NCI-H526 treated with DMSO at 0.1 percent for 48 hours (cell line): ENCODE measurements at regions not wholly inside any gene's neighbourhood (a gene's known extent, or its start where the extent isn't known, plus 50 kb on each side); places are given as distances from the start of the nearest gene placed in this dataset.

Experiments
- DNase-seq: peaks from one replicate; lab custom pipeline; 2025; lab: John Stamatoyannopoulos, UW

- DNase-seq: no peak
Measured at GRCh38 chr2:234438305-234438977, 58.4 kb downstream of the ARL4C start.

GRCh38 chr2:234437642-234438304, 59.1 kb downstream of the ARL4C start:
- no peak for DNase-seq

- no peak for DNase-seq
Measured at GRCh38 chr2:234436482-234436837, 60.4 kb downstream of the ARL4C start.

- DNase-seq: no peak
Measured at GRCh38 chr2:234435836-234436481, 60.9 kb downstream of the ARL4C start.

GRCh38 chr2:234433201-234433600, 63.7 kb downstream of the ARL4C start:
- DNase-seq: no peak

GRCh38 chr2:234430871-234431270, 66.0 kb downstream of the ARL4C start:
- DNase-seq: no peak

GRCh38 chr2:234429265-234429664, 67.6 kb downstream of the ARL4C start:
- DNase-seq: no peak

GRCh38 chr2:234427081-234428061, 69.5 kb downstream of the ARL4C start:
- no peak for DNase-seq

- DNase-seq: no peak
Measured at GRCh38 chr2:234426616-234427015, 70.3 kb downstream of the ARL4C start.

GRCh38 chr2:234425639-234426603, 71.0 kb downstream of the ARL4C start:
- DNase-seq: no peak

GRCh38 chr2:234423884-234424283, 73.0 kb downstream of the ARL4C start:
- DNase-seq: no peak

- DNase-seq: no peak
Measured at GRCh38 chr2:234422981-234423431, 73.9 kb downstream of the ARL4C start.

GRCh38 chr2:234422273-234422732, 74.6 kb downstream of the ARL4C start:
- DNase-seq: no peak

- DNase-seq: no peak
Measured at GRCh38 chr2:234420408-234420807, 76.5 kb downstream of the ARL4C start.

GRCh38 chr2:234419726-234420125, 77.2 kb downstream of the ARL4C start:
- DNase-seq: no peak

GRCh38 chr2:234415706-234416105, 81.2 kb downstream of the ARL4C start:
- DNase-seq: no peak

- no peak for DNase-seq
Measured at GRCh38 chr2:234414596-234414995, 82.3 kb downstream of the ARL4C start.

GRCh38 chr2:234412726-234413125, 84.2 kb downstream of the ARL4C start:
- DNase-seq: no peak

GRCh38 chr2:234411793-234412192, 85.1 kb downstream of the ARL4C start:
- peak; percentile 86 for DNase-seq

GRCh38 chr2:234410526-234410925, 86.4 kb downstream of the ARL4C start:
- no peak for DNase-seq

- no peak for DNase-seq
Measured at GRCh38 chr2:234409590-234409989, 87.3 kb downstream of the ARL4C start.
